ENCODE measurements at regions not wholly inside any gene's neighbourhood (a gene's known extent, or its start where the extent isn't known, plus 50 kb on each side); places are given as distances from the start of the nearest gene placed in this dataset.

DNA sequence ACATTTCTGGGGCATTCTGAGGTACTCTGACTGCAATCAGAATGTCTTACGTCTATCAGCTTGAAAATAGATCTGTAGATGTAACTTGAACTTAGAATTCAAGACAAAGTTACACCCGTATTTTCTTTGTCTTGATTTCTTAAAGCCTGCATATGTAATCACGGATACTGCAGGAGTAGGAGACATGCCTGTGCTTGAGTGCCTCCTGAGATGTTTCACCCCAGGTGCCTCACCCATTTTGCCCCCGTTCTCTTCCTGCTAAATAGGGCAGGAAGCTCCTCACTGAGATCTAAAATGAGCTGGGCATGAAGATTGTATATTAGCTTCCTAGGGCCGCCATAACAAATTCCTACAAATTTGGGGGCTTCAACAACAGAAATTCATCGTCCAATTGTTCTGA, 131.9 kb downstream of the RDH14 start:
- TF ChIP-seq TAF1 (IDR thresholded peaks at IDR 0.05; ENCODE audit: borderline replicate concordance, low read depth, low read length) = no peak
- TF ChIP-seq POLR2A (IDR thresholded peaks at IDR 0.05; ENCODE audit: low read depth, low read length) = no peak
